Activated naive CD8-positive, alpha-beta T cell treated with anti-CD3 and anti-CD28 coated beads, Interleukin-2, amount 10 ng/mL, durations not matched to agents 7 days and 5 days (primary cell): ENCODE measurements at regions not wholly inside any gene's neighbourhood (a gene's known extent, or its start where the extent isn't known, plus 50 kb on each side); places are given as distances from the start of the nearest gene placed in this dataset.

Source experiments
- ATAC-seq: fragments of 150-1000 bp; cut with Tn5 transposase; one replicate; pipeline ENCODE4 v1.10.0; 2021; ENCODE audit warnings: low read depth, moderate library complexity
- POLR2A ChIA-PET: fragments of 350-600 bp; sonication (Branson Sonifier 250); formaldehyde crosslinking; loops from one replicate; lab custom pipeline; 2021; ENCODE audit warnings: antibody characterized with exemption; lab: Charles Lee
- DNase-seq: peaks from one replicate; pipeline ENCODE4 v3.0.0; 2021
- H3K27ac Mint-ChIP-seq: one replicate; pipeline ENCODE4 v1.8.0; 2022; ENCODE audit warnings: mild to moderate bottlenecking, mixed read lengths
- H3K27me3 Mint-ChIP-seq: one replicate; pipeline ENCODE4 v1.8.0; 2022; ENCODE audit warnings: mild to moderate bottlenecking, moderate library complexity, mixed read lengths
- H3K36me3 Mint-ChIP-seq: one replicate; pipeline ENCODE4 v1.8.0; 2021; ENCODE audit warnings: mild to moderate bottlenecking, mixed read lengths
- H3K4me1 Mint-ChIP-seq: one replicate; pipeline ENCODE4 v1.8.0; 2021; ENCODE audit warnings: mixed read lengths
- H3K4me3 Mint-ChIP-seq: one replicate; pipeline ENCODE4 v1.8.0; 2022; ENCODE audit warnings: mild to moderate bottlenecking, moderate library complexity, mixed read lengths
- H3K9me3 Mint-ChIP-seq: one replicate; pipeline ENCODE4 v1.8.0; 2021; ENCODE audit warnings: mixed read lengths

DNA sequence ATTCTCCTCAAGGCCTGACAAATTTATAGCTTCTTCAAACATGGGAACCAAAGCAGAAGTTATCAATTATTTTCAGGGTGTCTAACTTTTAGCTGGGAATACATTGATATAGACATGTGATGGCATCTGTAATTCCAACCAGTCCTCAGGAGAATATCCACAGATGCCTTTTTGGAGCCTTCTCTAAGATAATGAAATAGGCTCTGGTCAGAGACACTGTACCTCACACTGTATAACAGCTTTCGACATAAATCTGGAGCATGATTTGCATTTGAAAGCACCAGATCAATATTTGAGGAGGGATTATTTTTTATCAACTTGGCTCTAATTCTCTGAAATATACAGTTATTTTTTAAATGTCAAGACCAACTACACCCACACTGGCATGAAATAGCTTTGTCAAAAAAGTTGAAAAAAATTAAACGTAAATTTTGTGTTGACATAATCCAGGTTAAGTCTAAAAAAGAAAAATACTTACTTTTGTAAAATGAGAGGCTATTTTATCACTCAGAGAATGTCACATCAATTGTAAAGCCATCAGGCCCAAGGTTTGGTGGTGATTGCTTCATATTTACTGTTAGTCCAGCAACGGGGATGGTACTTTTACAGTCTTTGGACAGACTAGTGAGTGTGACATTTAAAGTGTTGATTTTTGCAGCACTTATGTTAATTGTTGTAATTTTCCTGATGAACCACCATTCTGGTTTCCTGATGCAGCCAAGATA, 177.0 kb upstream of the SP8 start:
- ATAC-seq (no peak), DNase-seq (no peak)
- Mint-ChIP-seq H3K27ac (no peak overlapping the region), H3K36me3 (no peaks in the 10 kb centered on the region), H3K4me1 (no peaks in the 10 kb centered on the region), H3K9me3 (no peaks in the 10 kb centered on the region), H3K27me3 (no peaks in the 10 kb centered on the region), H3K4me3 (no peak overlapping the region)
- POLR2A ChIA-PET: no interaction called here

DNA sequence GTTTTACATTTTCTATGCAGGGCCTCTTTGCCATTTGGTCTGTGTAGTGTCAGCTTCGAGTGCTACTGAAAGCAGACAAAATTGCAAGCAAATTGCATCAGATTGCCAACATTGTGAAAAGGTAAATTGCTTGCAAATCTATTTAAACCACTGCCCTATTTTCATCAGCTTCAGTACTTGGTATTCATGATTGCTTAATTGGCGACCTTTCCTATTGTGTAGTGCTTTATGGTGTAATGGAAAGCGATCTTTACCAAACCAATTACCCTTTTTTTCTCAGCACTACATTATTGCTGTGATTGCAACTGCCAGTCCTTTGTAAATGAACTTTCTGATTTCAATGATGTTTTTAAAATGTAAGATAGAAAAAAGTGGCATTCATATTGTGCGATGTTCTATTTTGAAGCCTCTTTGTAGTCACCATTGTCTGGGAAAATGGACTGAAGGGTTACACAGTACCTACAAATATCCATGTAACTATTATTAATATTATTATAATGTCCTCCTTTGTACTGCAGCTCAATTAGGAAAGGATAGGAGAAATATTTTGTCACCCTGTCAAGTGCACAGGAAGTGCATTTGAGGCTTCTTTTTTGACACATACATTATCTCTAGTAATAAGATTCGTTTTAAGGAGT, 177.7 kb upstream of the SP8 start:
- Mint-ChIP-seq H3K4me3 (no peak overlapping the region), H3K9me3 (no peaks in the 10 kb centered on the region), H3K36me3 (no peaks in the 10 kb centered on the region), H3K27me3 (no peaks in the 10 kb centered on the region), H3K4me1 (no peaks in the 10 kb centered on the region), H3K27ac (no peak overlapping the region)
- ATAC-seq (no peak), DNase-seq (no peak)
- POLR2A ChIA-PET: no interaction called here

GRCh38 chr7:20971219-20971618, 184.5 kb upstream of the SP8 start:
- ATAC-seq (no peak), DNase-seq (no peak)
- no peak overlapping the region for H3K4me3 Mint-ChIP-seq
- no peaks in the 10 kb centered on the region for H3K9me3 Mint-ChIP-seq
- no peaks in the 10 kb centered on the region for H3K27me3 Mint-ChIP-seq
- H3K4me1 Mint-ChIP-seq: no peaks in the 10 kb centered on the region
- POLR2A ChIA-PET: no interaction called here
- H3K27ac Mint-ChIP-seq: no peak overlapping the region
- no peaks in the 10 kb centered on the region for H3K36me3 Mint-ChIP-seq

DNA sequence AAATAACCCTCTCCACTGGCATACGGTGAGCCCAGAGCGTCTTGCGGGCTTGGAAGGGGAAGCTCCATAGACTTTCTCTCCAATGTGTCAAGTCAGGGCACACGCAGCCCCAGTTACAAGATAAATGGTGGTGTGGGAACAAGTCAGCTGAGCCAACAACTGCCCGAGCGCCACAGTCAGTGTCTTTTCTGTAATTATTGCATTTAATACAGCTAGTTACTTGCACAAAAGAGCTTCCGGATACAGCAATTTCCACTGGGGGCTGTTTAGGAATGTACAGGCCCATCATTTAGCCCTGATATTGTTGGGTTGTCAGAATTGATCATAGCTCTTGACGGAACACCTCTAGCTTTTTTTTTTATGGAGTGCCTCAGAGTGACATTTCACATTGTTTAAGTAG, 193.5 kb upstream of the SP8 start:
- Mint-ChIP-seq H3K9me3 (no peaks in the 10 kb centered on the region), H3K27ac (no peak overlapping the region), H3K4me1 (no peaks in the 10 kb centered on the region), H3K4me3 (no peak overlapping the region), H3K27me3 (no peaks in the 10 kb centered on the region), H3K36me3 (no peaks in the 10 kb centered on the region)
- no peak for ATAC-seq
- POLR2A ChIA-PET: no interaction called here
- DNase-seq: no peak

- no peaks in the 10 kb centered on the region for H3K27me3 Mint-ChIP-seq
- H3K9me3 Mint-ChIP-seq: no peaks in the 10 kb centered on the region
- no peaks in the 10 kb centered on the region for H3K4me1 Mint-ChIP-seq
- no peak for ATAC-seq
- H3K36me3 Mint-ChIP-seq: no peaks in the 10 kb centered on the region
- H3K27ac Mint-ChIP-seq: no peak overlapping the region
- DNase-seq: no peak
- H3K4me3 Mint-ChIP-seq: no peak overlapping the region
- POLR2A ChIA-PET: no interaction called here
Observed at GRCh38 chr7:20980668-20981264, 194.1 kb upstream of the SP8 start.

DNA sequence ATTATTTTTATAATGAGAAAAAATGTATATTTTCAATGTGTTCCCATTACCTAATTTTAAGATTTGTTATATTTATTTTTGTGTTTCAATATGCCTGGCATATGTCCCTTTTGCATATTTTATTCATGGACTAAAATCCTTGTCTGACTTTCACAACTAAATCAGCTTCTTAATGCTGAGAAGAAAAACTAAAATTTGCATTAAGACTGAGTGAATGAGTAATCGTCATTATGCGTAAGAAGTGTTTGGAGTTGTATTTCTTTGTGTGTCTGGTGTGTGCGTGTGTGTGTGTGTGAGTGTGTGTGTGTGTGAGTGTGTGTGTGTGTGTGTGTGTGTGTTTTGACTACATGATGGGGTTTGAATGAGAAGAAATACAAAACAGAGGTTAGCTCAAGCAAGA, 201.7 kb upstream of the SP8 start:
- ATAC-seq: no peak
- Mint-ChIP-seq H3K36me3 (no peaks in the 10 kb centered on the region), H3K4me3 (no peak overlapping the region), H3K9me3 (no peaks in the 10 kb centered on the region), H3K27me3 (no peaks in the 10 kb centered on the region), H3K4me1 (no peaks in the 10 kb centered on the region), H3K27ac (no peak overlapping the region)
- DNase-seq: no peak
- POLR2A ChIA-PET: no interaction called here

DNA sequence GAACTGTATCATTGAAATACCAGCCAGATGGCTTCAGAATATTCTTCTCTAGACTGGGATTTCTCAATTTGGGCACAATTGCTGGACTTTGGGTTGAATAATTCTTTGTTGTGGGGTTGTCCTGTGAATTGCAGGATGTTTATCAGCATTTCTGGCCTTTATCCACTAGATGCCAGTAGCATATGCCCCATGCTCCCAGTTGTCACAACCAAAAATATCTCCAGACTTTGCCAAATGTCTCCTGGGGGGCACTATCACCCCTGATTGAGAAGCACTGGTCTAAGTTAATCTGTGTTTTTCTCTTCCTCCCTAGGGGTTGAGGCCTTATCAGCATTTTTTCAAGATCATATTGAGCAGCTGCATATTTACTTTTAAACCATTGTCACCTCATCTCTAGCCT, 204.9 kb upstream of the SP8 start:
- Mint-ChIP-seq H3K27ac (no peak overlapping the region), H3K4me1 (no peaks in the 10 kb centered on the region), H3K36me3 (no peaks in the 10 kb centered on the region), H3K4me3 (no peak overlapping the region), H3K27me3 (no peaks in the 10 kb centered on the region), H3K9me3 (no peaks in the 10 kb centered on the region)
- POLR2A ChIA-PET: no interaction called here
- ATAC-seq: no peak
- no peak for DNase-seq

DNA sequence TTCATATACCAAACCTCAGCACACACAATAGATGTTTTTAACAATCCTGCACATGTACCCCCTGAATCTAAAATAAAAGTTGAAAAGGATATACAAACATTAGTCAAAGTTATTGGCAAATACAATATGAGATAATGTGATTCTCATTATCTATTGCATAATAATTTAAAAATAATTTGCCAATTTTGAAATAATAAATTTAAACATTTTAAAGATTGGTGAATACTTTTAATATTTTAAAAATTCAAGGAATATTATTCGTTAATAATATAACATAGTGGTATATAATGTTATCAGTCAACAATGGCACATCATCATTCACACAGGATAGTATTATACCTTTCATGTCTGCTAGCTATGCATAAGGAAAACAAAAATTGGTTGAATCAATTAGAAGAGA, 207.0 kb upstream of the SP8 start:
- ATAC-seq (no peak), DNase-seq (no peak)
- Mint-ChIP-seq H3K9me3 (no peaks in the 10 kb centered on the region), H3K4me3 (no peak overlapping the region), H3K27ac (no peak overlapping the region), H3K27me3 (no peaks in the 10 kb centered on the region), H3K36me3 (no peaks in the 10 kb centered on the region), H3K4me1 (no peaks in the 10 kb centered on the region)
- POLR2A ChIA-PET: no interaction called here

GRCh38 chr7:20998309-20998708, 211.6 kb upstream of the SP8 start:
- POLR2A ChIA-PET: no interaction called here
- no peak for ATAC-seq
- H3K36me3 Mint-ChIP-seq: no peaks in the 10 kb centered on the region

GRCh38 chr7:21011153-21011552, 224.5 kb upstream of the SP8 start:
- H3K9me3 Mint-ChIP-seq: peaks cover 3% of the 10 kb centered on the region
- DNase-seq (no peak), ATAC-seq (no peak)
- H3K27ac Mint-ChIP-seq: no peak overlapping the region
- no peaks in the 10 kb centered on the region for H3K36me3 Mint-ChIP-seq
- H3K27me3 Mint-ChIP-seq: no peaks in the 10 kb centered on the region
- POLR2A ChIA-PET: no interaction called here
- no peak overlapping the region for H3K4me3 Mint-ChIP-seq
- no peaks in the 10 kb centered on the region for H3K4me1 Mint-ChIP-seq

More at GRCh38 chr7:20998309-20998708, 211.6 kb upstream of the SP8 start:
- Mint-ChIP-seq H3K4me3 (no peak overlapping the region), H3K27me3 (no peaks in the 10 kb centered on the region), H3K9me3 (peaks cover under 1% of the 10 kb centered on the region), H3K27ac (no peak overlapping the region), H3K4me1 (no peaks in the 10 kb centered on the region)
- no peak for DNase-seq

DNA sequence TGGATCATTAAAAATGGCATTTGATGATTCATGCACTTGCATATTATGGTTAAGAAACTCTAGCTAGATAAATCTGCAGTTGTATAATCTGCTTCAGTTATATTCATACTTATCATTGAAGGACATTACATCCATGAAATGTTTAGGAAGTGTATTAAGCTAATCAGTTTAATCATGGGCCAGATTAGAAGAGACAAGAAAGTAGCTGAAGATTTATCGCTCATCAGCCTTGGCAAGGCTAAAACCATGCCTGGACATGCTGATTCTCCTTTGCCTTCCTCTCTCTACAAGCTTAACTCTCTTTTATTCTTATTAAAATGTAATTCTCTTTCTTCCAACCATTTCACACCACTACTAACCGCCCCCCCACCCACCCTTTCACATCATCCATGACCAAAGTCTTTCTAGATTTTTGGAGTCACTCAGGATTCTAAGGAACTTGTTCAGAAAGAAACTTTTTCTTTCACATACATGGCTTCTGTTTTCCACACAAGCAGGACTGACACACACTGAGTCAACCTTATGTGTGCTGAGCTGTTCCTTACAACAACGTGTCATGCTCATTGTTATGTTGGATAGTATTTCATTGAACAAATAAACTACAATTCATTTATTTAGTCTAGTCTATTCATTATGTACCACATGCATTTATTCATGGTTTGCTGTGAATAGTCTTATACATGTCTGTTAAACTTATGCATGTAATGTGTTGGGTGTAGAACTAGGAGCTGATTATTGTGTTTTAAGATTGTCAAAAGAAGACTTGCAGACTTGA, 227.3 kb upstream of the SP8 start:
- Mint-ChIP-seq H3K4me1 (no peaks in the 10 kb centered on the region), H3K27me3 (no peaks in the 10 kb centered on the region), H3K9me3 (no peaks in the 10 kb centered on the region), H3K4me3 (no peak overlapping the region), H3K36me3 (no peaks in the 10 kb centered on the region), H3K27ac (no peak overlapping the region)
- POLR2A ChIA-PET: no interaction called here
- no peak for DNase-seq
- no peak for ATAC-seq

DNA sequence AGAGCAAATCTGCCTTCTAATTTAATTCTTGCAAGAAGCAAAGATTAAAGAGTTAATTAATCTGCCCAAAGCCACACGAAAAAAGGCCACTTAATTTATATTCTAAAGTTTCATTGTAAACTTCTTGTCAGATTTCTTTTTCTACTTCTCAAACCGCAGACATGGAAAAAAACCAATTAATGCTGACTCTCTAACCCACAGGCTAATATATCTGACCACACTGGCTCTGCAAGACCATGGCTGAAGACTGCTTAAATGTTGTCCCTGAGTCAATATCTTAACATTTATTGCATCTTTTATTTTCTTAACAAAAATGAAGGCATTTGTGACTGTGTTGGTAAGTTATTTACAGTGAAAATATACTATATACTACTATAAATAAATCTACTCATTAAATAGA, 234.0 kb upstream of the SP8 start:
- DNase-seq (no peak), ATAC-seq (no peak)
- H3K4me1 Mint-ChIP-seq: no peaks in the 10 kb centered on the region
- H3K36me3 Mint-ChIP-seq: no peaks in the 10 kb centered on the region
- no peak overlapping the region for H3K27ac Mint-ChIP-seq
- no peaks in the 10 kb centered on the region for H3K9me3 Mint-ChIP-seq
- POLR2A ChIA-PET: no interaction called here
- H3K4me3 Mint-ChIP-seq: no peak overlapping the region
- H3K27me3 Mint-ChIP-seq: no peaks in the 10 kb centered on the region

DNA sequence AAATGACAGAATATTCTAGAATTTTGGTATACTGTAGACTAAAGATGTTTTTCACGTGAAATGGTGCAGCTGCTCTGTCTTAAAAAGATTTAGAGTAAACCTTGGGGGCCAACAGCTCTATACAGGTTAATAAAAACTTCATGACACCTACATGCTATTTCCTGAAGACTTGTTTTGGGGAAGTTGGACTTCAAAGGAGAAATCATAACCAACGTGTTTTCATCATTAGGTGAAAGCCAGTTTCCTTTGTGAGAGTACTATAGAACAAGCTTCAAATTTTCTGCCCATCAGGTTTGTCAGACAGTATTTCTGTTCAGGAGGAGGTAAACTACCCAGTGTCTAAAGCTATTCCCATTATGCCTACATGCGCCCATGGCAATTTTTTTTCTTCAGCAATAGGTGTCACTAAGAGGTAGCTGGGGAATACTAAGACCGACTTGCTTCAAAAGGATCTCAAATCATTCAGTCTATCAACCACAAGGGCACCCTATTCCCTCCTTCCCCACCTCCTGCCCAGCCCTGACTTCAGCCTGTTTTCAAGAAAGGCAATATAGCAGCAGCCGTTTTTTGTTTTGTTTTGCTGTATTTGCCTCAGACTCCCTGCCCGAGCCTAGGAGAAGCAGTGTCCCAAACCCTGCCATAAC, 237.3 kb upstream of the SP8 start:
- Mint-ChIP-seq H3K36me3 (no peaks in the 10 kb centered on the region), H3K4me3 (no peak overlapping the region), H3K9me3 (no peaks in the 10 kb centered on the region), H3K4me1 (no peaks in the 10 kb centered on the region), H3K27me3 (no peaks in the 10 kb centered on the region), H3K27ac (no peak overlapping the region)
- DNase-seq (no peak), ATAC-seq (no peak)
- POLR2A ChIA-PET: no interaction called here
